GM19467 (cell line): ENCODE measurements at regions not wholly inside any gene's neighbourhood (a gene's known extent, or its start where the extent isn't known, plus 50 kb on each side); places are given as distances from the start of the nearest gene placed in this dataset.

ENCODE experiments used
- ATAC-seq: cut with Tn5 transposase; IDR thresholded peaks from one replicate; pipeline ENCODE4 v1.9.1; 2021; ENCODE audit warnings: mild to moderate bottlenecking, moderate library complexity; ENCODE audit not compliant: unreplicated experiment

DNA sequence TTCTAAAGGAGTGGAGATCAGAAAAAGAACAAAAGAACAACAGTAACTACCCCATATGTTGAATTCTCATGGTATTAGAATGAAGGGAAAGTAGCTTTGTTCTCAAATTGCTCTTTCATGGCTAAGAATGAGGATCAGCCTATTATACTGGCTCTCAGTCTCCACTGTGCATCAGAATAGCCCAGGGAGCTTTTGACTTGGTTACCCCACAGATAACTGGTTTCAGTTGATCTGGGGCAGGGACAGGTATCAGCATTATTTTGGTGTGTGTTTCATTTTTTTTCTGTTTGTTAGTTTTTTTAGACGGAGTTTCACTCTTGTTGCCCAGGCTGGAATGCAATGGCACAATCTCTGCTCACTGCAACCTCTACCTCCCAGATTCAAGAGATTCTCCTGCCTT, 311.7 kb upstream of the TLE3 start:
- ATAC-seq, result no peak

DNA sequence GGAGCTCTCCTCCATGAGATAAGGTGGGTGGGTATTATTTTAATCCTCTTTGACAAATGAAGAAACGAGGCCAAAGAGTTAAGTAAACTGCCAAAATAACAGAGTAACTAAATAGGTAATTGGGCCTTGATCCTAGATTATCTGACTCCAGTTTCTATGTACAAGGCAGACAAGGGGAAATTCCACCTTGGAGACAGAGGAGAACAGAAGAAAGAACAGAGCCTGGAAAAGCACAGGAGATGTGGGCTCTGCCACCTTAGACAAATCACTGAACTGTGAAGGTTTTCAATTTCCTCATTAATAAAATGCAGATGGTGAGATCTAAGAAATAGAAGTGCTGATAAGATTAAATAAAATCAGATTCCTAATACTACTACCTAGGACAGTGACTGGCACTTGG, 310.2 kb upstream of the TLE3 start:
- no peak for ATAC-seq

- no peak for ATAC-seq
These were observed 309.6 kb upstream of the TLE3 start for GRCh38 chr15:70407336-70407670.

DNA sequence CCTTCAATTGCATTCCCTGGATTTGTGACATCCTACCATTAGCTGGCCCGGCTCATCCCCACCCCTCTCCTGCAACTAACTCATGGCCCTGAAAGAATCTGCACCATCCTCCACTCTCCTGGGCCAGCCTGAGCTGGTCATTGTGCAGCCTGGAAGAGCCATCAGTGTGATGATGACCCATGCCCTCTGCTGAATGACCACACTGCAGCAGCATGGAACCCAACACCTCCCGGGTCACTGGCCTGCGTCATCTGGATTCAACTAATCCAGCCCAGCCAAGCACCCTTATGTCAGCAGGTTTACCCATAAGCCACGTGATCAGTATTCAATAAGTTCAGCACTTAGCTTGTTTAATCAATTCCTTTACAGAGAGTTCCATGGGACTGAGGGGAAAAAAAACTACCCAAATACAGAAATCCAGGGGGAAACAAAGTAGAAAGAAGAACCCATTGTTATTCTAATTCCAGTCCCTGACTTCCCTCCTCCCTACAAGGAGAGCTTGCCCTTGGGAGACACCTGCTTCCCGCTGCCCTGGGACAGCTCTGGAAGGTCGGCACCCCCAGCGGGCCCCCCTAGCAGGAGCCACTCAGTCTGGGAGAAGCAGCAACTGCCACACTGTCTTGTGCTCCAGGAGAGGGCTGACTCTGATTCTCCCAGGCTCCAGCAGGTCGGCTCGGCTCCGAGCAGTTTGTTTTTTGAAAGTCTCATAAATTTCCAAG, 309.1 kb upstream of the TLE3 start:
- no peak for ATAC-seq

- no peak for ATAC-seq
These were observed 304.0 kb upstream of the TLE3 start for GRCh38 chr15:70401709-70402108.

DNA sequence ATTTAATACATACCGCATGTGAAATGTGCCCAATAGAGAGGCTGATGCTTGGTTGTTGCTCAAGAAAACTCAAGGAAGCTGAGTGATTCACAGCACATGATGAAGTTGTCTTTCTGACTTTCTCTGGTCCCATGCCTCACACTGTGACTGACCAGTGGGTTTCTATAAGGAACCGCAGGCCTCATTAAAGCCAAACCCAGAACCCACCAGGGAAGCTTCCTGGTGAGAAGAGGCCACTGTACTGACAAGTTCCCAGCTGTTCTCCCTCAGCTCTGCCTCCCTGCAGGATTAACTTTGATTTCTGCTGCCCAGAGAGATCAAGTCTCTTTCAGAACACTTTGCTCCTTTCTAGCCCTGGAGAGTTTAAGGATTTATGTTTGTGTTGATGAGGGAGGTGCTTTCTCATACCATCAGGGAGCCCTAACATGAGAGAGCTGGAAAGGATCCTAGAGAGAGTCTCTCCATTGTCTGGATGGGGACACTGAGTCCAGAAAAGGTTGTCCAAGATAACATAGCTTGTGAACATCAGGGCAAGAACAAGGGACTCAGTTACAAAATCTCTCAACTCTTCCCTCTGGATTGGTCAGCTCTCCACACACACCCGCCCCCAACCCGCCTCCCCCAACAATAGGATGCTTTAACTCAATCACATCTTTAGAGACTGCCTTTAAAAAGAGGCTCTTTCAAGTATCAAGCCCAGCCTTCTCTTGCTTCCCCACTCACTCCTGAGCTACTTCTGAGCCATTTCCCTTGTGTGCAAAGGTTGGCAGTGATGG, 303.2 kb upstream of the TLE3 start:
- no peak for ATAC-seq

DNA sequence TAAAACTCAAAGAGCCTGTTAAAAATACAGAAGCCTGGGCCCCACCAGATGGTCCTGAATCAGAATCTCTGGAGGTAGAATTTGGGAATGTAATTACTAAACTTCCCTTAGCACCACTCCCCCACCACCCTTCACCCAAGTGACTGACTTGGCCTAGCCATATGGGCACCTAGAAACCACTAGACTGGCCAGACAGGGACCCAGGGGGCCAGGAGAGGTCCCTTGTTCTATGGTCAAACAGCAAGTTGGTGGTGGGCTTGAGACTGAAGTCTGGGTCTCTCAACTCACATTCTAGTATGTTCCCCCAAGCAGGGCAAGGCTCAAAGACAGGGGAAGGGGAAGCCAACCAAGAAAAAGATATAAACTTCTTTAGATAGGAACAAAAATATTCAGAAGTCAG, 301.5 kb upstream of the TLE3 start:
- ATAC-seq, result no peak

GRCh38 chr15:70398694-70399093, 301.0 kb upstream of the TLE3 start:
- no peak for ATAC-seq

- ATAC-seq, result no peak
These were observed 299.1 kb upstream of the TLE3 start for GRCh38 chr15:70396807-70397206.

DNA sequence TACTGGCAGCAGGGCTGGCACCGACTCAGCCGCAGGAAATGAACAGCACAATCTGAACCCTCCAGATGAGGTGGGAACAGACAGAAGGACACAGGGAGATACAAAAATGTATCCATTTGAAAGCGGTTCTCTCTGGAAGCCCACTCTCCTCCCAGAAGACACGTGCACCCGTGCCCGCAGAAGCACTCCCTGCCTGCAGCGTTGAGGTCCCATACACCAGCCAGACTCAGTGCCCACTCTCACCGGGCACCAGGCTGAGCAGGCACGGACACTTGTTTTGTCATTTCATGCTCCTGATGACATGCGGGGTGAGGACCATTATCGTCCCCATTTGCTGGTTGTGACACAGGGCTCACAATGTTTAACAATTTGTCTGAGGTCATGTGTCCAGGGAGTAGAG, 297.4 kb upstream of the TLE3 start:
- ATAC-seq, result no peak

GRCh38 chr15:70390723-70391122, 293.0 kb upstream of the TLE3 start:
- ATAC-seq, result no peak

GRCh38 chr15:70387993-70388392, 290.3 kb upstream of the TLE3 start:
- no peak for ATAC-seq

- ATAC-seq, result no peak
These were observed 289.4 kb upstream of the TLE3 start for GRCh38 chr15:70387081-70387480.

GRCh38 chr15:70385711-70386110, 288.0 kb upstream of the TLE3 start:
- no peak for ATAC-seq

DNA sequence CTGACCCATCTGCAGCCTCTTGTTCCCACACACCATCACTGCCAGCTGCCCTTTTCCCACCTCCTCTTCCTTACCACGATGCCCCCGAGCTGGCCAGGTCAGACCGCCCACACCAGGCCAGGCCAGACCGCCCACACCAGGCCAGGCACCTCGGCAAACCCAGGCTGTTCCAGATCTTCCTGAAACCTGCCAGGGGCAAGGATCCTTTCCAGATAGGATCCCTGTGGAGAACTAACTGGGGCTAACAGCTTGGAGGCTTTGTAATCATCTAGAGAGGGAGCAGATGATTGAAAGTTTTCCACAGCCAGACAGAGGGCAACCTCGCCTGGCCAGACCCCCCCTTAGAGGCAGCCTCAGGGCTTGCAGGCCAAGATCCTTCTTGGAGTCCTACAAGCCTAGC, 287.3 kb upstream of the TLE3 start:
- ATAC-seq, result no peak

GRCh38 chr15:70383856-70384255, 286.1 kb upstream of the TLE3 start:
- ATAC-seq, result no peak

- no peak for ATAC-seq
These were observed 285.2 kb upstream of the TLE3 start for GRCh38 chr15:70382762-70383458.

- no peak for ATAC-seq
These were observed 284.5 kb upstream of the TLE3 start for GRCh38 chr15:70382009-70382749.

DNA sequence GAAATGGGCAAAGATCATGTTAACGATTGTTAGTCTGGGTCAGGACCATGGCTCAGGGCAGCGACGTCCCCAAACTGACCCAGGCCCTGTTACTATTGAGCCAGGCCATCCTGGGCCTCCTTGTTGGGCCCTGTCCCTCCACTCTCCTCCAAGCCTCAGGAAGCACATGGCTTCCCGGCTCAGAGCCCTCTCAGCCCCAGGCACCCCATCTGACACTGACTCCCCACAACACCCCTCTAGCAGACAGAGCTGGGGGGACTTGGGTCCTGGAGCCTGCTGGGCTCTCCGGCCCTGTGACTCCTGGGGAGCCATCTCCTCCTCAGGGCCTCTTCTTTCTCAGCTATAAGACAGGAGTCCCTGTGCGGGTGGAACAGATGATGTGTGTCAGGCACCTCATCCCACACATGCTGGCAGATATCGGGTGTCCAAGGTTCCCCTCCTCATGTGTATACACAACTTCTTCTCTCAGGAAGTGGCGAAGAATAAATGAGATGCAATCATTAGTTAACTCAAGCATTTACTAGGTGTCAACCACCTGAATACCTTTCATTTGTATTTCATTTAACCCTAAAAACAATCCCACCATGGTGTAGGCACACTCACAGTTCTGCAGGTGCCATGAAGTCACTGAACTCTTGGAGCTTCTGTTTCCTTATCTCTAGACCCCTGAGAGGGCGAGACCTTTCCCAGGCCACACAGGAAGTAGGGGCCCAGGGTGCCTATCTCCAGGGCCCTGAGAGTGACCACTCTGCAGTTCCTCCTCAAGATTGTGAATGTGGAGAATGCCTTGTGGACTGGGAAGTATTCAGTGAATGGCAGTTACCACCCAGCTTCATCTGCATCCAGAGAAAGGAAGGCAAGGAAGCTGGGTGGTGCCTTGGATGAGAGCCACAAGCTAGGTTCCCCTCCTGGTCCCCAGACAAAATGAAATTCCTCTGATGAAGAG, 282.5 kb upstream of the TLE3 start:
- ATAC-seq, result no peak

DNA sequence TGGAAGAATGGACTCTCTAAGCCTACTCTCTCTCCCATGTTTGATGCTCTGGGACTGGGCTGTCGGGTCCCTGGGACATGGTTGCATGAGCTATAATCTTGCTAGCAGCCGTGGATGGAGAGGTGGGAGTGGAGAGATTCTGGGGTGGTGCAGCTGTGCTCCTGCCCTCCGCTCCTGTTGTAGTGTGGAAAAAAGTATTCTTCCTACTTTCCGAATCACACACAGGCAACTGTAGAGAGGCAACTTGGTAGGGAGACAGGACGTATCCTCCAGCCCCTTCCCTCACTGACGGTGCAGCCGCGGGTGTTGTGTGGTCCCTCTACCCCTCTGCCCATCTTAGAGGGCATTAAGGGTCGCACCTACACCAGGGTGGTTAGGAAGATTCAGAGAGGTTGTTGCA, 281.4 kb upstream of the TLE3 start:
- no peak for ATAC-seq
